NCI-H2196 treated with DMSO at 0.1 percent for 48 hours (cell line): ENCODE measurements at regions not wholly inside any gene's neighbourhood (a gene's known extent, or its start where the extent isn't known, plus 50 kb on each side); places are given as distances from the start of the nearest gene placed in this dataset.
"Not testable (repeated sequence)": the region's sequence is repeated elsewhere in the genome, so short reads cannot be mapped to it uniquely, and the experiment has no call there.

Source experiments
- DNase-seq: peaks from one replicate; lab custom pipeline; 2025; ENCODE audit not compliant: unreplicated experiment; lab: John Stamatoyannopoulos, UW

- DNase-seq = not testable (repeated sequence)
Measured at GRCh38 chrX:23458957-23459356, 124.3 kb downstream of the PTCHD1 start.

- DNase-seq = no peak
Measured at GRCh38 chrX:23465105-23465791, 130.6 kb downstream of the PTCHD1 start.

- no peak for DNase-seq
Measured at GRCh38 chrX:23465985-23466384, 131.3 kb downstream of the PTCHD1 start.

GRCh38 chrX:23478056-23478455, 143.4 kb downstream of the PTCHD1 start:
- DNase-seq = no peak

- DNase-seq = no peak
Measured at GRCh38 chrX:23478561-23478960, 143.9 kb downstream of the PTCHD1 start.

GRCh38 chrX:23482561-23482960, 147.9 kb downstream of the PTCHD1 start:
- DNase-seq = no peak

- DNase-seq = no peak
Measured at GRCh38 chrX:23483396-23483795, 148.7 kb downstream of the PTCHD1 start.

- DNase-seq = no peak
Measured at GRCh38 chrX:23493941-23494374, 159.3 kb downstream of the PTCHD1 start.

GRCh38 chrX:23494741-23495140, 160.1 kb downstream of the PTCHD1 start:
- DNase-seq = no peak

GRCh38 chrX:23497919-23498318, 163.3 kb downstream of the PTCHD1 start:
- no peak for DNase-seq

- DNase-seq = no peak
Measured at GRCh38 chrX:23501974-23502373, 165.3 kb upstream of the PRDX4 start.

GRCh38 chrX:23503835-23504539, 163.3 kb upstream of the PRDX4 start:
- peak; percentile 66 for DNase-seq

- DNase-seq = no peak
Measured at GRCh38 chrX:23504540-23504884, 162.8 kb upstream of the PRDX4 start.

GRCh38 chrX:23504895-23505294, 162.4 kb upstream of the PRDX4 start:
- no peak for DNase-seq

GRCh38 chrX:23505531-23506303, 161.6 kb upstream of the PRDX4 start:
- no peak for DNase-seq

GRCh38 chrX:23509256-23509655, 158.0 kb upstream of the PRDX4 start:
- DNase-seq = no peak

GRCh38 chrX:23511793-23512192, 155.5 kb upstream of the PRDX4 start:
- no peak for DNase-seq

- no peak for DNase-seq
Measured at GRCh38 chrX:23513121-23513520, 154.2 kb upstream of the PRDX4 start.

- DNase-seq = no peak
Measured at GRCh38 chrX:23514082-23514481, 153.2 kb upstream of the PRDX4 start.

GRCh38 chrX:23515028-23515427, 152.3 kb upstream of the PRDX4 start:
- no peak for DNase-seq

GRCh38 chrX:23523026-23523657, 144.2 kb upstream of the PRDX4 start:
- not testable (repeated sequence) for DNase-seq
